Inferior parietal cortex (tissue), 1 donor: ENCODE measurements at regions not wholly inside any gene's neighbourhood (a gene's known extent, or its start where the extent isn't known, plus 50 kb on each side); places are given as distances from the start of the nearest gene placed in this dataset.
"Not testable (repeated sequence)": the region's sequence is repeated elsewhere in the genome, so short reads cannot be mapped to it uniquely, and the experiment has no call there.

Experiments
- DNase-seq: peaks from one replicate; pipeline ENCODE4 v3.0.0-alpha.2; 2016; ENCODE audit errors: extremely low spot score

GRCh38 chr18:46179306-46179705 lies 75.1 kb downstream of the HAUS1 start:
- no peak for DNase-seq

- DNase-seq = no peak
These were observed 78.6 kb downstream of the HAUS1 start for GRCh38 chr18:46182633-46183358.

GRCh38 chr18:46184296-46184695 lies 80.1 kb downstream of the HAUS1 start:
- not testable (repeated sequence) for DNase-seq

GRCh38 chr18:46184727-46185126 lies 80.5 kb downstream of the HAUS1 start:
- DNase-seq = no peak

GRCh38 chr18:46190667-46191066 lies 86.5 kb downstream of the HAUS1 start:
- no peak for DNase-seq

GRCh38 chr18:46196627-46197243 lies 92.5 kb downstream of the HAUS1 start:
- no peak for DNase-seq

GRCh38 chr18:46199515-46200147 lies 95.4 kb downstream of the HAUS1 start:
- no peak for DNase-seq

GRCh38 chr18:46200178-46201055 lies 96.2 kb downstream of the HAUS1 start:
- DNase-seq = not testable (repeated sequence)

GRCh38 chr18:46204143-46204542 lies 100.0 kb downstream of the HAUS1 start:
- DNase-seq = no peak

- no peak for DNase-seq
These were observed 103.8 kb downstream of the HAUS1 start for GRCh38 chr18:46207985-46208384.

- DNase-seq = no peak
These were observed 105.0 kb downstream of the HAUS1 start for GRCh38 chr18:46209161-46209560.

GRCh38 chr18:46211816-46212215 lies 107.6 kb downstream of the HAUS1 start:
- DNase-seq = no peak

GRCh38 chr18:46212398-46212797 lies 108.2 kb downstream of the HAUS1 start:
- DNase-seq = no peak

GRCh38 chr18:46213295-46213694 lies 109.1 kb downstream of the HAUS1 start:
- no peak for DNase-seq

GRCh38 chr18:46214435-46214834 lies 110.2 kb downstream of the HAUS1 start:
- DNase-seq = no peak

GRCh38 chr18:46215902-46216723 lies 111.9 kb downstream of the HAUS1 start:
- DNase-seq = no peak

GRCh38 chr18:46220116-46220515 lies 115.9 kb downstream of the HAUS1 start:
- no peak for DNase-seq

GRCh38 chr18:46222093-46222492 lies 117.9 kb downstream of the HAUS1 start:
- DNase-seq = no peak

- DNase-seq = no peak
These were observed 118.7 kb downstream of the HAUS1 start for GRCh38 chr18:46222710-46223360.

- DNase-seq = no peak
These were observed 120.1 kb downstream of the HAUS1 start for GRCh38 chr18:46224181-46224775.
